ENCODE measurements at regions not wholly inside any gene's neighbourhood (a gene's known extent, or its start where the extent isn't known, plus 50 kb on each side); places are given as distances from the start of the nearest gene placed in this dataset.

DNA sequence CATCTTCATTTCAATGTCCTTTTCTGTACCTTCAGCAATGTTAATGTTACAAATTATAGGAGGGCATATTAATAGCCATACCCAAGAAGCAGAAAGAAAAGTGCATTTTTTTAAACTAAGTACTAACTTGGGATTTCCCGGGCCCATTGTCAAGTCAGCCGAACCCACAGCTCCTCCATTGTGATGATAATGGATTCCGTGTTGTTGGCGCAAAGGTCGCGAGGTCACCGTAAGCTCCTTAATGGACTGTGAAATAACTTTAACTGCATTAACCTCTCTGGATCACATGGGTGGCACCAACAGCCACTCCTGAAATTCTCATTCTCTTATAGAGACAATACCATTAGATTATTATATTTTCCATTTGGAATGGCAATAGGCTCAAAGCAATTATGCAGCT is 250.6 kb upstream of the RRP15 start:
- peaks cover 0 to 4% (median 2%) of the 10 kb centered on the region in 4 donors for H3K9me3 ChIP-seq (ENCODE audit: control insufficient read depth in 4 of 4, insufficient read depth in 3 of 4, low read length in 3 of 4)
- WGBS, 2 donors: 56 to 65% methylated on average over 7 of the region's 7 CpGs
- H3K4me1 ChIP-seq (ENCODE audit: control insufficient read depth in 5 of 5, insufficient read depth in 5 of 5, low read length in 5 of 5): peaks cover 0 to 12% (median 0%) of the 10 kb centered on the region in 5 donors
- H3K9ac ChIP-seq (ENCODE audit: insufficient read depth in 1 of 2, low read length in 2 of 2): no peak overlapping the region
- H3K27me3 ChIP-seq (ENCODE audit: control insufficient read depth in 3 of 3, insufficient read depth in 3 of 3, low read length in 2 of 3): no peaks in the 10 kb centered on the region
- DNase-seq (no peak), ATAC-seq (ENCODE audit: insufficient read depth, low FRiP score) (no peak)
- no peak overlapping the region for H3K4me3 ChIP-seq
- TF ChIP-seq, protein P1, sequence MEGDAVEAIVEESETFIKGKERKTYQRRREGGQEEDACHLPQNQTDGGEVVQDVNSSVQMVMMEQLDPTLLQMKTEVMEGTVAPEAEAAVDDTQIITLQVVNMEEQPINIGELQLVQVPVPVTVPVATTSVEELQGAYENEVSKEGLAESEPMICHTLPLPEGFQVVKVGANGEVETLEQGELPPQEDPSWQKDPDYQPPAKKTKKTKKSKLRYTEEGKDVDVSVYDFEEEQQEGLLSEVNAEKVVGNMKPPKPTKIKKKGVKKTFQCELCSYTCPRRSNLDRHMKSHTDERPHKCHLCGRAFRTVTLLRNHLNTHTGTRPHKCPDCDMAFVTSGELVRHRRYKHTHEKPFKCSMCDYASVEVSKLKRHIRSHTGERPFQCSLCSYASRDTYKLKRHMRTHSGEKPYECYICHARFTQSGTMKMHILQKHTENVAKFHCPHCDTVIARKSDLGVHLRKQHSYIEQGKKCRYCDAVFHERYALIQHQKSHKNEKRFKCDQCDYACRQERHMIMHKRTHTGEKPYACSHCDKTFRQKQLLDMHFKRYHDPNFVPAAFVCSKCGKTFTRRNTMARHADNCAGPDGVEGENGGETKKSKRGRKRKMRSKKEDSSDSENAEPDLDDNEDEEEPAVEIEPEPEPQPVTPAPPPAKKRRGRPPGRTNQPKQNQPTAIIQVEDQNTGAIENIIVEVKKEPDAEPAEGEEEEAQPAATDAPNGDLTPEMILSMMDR (IDR thresholded peaks at IDR 0.05; ENCODE audit: control extremely low read depth, extremely low read depth): no peak
- no peaks in the 10 kb centered on the region for H3K36me3 ChIP-seq (ENCODE audit: control insufficient read depth in 4 of 4, insufficient read depth in 4 of 4, low read length in 4 of 4)
- H3K27ac ChIP-seq (ENCODE audit: low read depth in 1 of 2, low read length in 1 of 2): no peak overlapping the region

DNA sequence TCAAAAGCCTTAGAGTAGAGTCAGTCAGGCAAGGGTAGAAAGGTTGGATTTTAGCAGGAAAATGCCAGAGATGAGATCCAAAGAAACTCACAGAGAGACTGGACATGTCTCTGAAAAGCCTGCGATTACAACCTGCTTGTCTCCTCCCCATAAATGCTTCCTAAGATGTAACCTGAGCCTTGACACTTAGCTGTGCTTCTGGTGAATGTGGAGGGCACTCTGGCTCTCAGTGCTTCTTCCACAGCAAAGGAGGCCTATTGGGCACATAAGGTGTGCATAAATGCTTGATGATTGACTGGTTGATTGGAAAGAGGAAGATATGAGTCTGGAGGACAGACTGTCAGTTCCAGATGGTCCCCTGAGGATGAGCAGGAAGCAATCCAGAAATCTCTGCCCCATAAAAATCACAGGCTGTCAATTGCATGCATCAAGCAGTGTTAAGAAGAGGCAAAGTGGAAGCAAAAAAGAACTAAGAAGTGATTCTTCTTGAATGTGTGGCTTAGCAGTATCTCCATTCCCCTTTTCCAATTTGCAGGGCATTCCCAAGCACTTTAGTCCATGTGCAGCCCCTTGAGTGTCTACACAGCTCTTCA is 236.2 kb upstream of the RRP15 start:
- Histone ChIP-seq H3K4me3 (no peak overlapping the region), H3K27ac (ENCODE audit: low read depth in 1 of 2, low read length in 1 of 2) (no peak overlapping the region), H3K9ac (ENCODE audit: insufficient read depth in 1 of 2, low read length in 2 of 2) (no peak overlapping the region), H3K27me3 (ENCODE audit: control insufficient read depth in 3 of 3, insufficient read depth in 3 of 3, low read length in 2 of 3) (no peaks in the 10 kb centered on the region), H3K9me3 (ENCODE audit: control insufficient read depth in 4 of 4, insufficient read depth in 3 of 4, low read length in 3 of 4) (no peaks in the 10 kb centered on the region), H3K4me1 (ENCODE audit: control insufficient read depth in 5 of 5, insufficient read depth in 5 of 5, low read length in 5 of 5) (no peaks in the 10 kb centered on the region), H3K36me3 (ENCODE audit: control insufficient read depth in 4 of 4, insufficient read depth in 4 of 4, low read length in 4 of 4) (no peaks in the 10 kb centered on the region)
- DNase-seq: no peak
- no peak for ATAC-seq (ENCODE audit: insufficient read depth, low FRiP score)
- 32 to 73% methylated on average over 1 of the region's 1 CpG for WGBS, 2 donors
- TF ChIP-seq, protein P1 (IDR thresholded peaks at IDR 0.05; ENCODE audit: control extremely low read depth, extremely low read depth): no peak

DNA sequence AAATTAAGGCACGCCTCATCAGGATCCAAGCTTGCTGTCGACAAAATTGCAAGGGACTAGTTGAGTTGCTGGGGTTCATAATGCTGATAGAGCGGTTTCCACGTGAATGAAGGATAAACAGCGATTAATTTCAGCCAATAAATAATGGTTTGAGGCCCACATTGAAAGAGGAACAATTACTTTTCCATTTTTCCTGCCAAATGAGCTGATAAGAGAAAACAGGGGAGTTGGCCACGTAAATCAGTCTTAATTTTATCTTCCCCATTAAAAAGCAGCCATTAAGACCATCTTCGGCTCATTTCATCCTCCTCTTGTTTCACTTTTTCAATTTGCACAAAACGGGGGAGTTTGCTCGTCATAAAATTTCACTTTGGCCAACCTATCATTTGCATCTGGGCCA is 235.5 kb upstream of the RRP15 start:
- peak in 1 of 3 donors; percentile 16 for DNase-seq
- Histone ChIP-seq H3K36me3 (ENCODE audit: control insufficient read depth in 4 of 4, insufficient read depth in 4 of 4, low read length in 4 of 4) (no peaks in the 10 kb centered on the region), H3K9ac (ENCODE audit: insufficient read depth in 1 of 2, low read length in 2 of 2) (no peak overlapping the region), H3K27ac (ENCODE audit: low read depth in 1 of 2, low read length in 1 of 2) (no peak overlapping the region), H3K4me1 (ENCODE audit: control insufficient read depth in 5 of 5, insufficient read depth in 5 of 5, low read length in 5 of 5) (no peaks in the 10 kb centered on the region), H3K9me3 (ENCODE audit: control insufficient read depth in 4 of 4, insufficient read depth in 3 of 4, low read length in 3 of 4) (no peaks in the 10 kb centered on the region), H3K27me3 (ENCODE audit: control insufficient read depth in 3 of 3, insufficient read depth in 3 of 3, low read length in 2 of 3) (no peaks in the 10 kb centered on the region), H3K4me3 (no peak overlapping the region)
- WGBS, 2 donors: 66 to 70% methylated on average over 9 of the region's 9 CpGs
- TF ChIP-seq, protein P1 (IDR thresholded peaks at IDR 0.05; ENCODE audit: control extremely low read depth, extremely low read depth): no peak
- ATAC-seq (ENCODE audit: insufficient read depth, low FRiP score): no peak

DNA sequence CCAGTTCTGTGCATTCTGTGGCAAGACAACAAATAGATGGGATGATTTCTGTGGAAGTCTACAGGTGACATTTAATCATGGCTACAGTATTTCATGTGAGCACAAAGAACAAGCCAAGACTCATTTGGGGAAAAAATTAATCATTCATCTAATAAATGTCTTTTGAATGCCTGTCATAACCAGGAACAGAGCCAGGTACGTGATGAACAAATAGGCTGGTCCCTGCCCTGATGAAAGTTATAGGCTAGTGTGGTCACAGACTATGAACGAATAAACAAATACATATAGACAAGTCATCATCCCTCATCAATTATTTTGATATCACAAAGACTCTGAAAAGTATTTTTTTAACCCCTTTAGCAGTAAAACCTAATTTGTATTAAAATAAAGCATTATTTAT is 226.4 kb upstream of the RRP15 start:
- Histone ChIP-seq H3K4me3 (no peak overlapping the region), H3K9ac (ENCODE audit: insufficient read depth in 1 of 2, low read length in 2 of 2) (no peak overlapping the region), H3K9me3 (ENCODE audit: control insufficient read depth in 4 of 4, insufficient read depth in 3 of 4, low read length in 3 of 4) (no peaks in the 10 kb centered on the region), H3K36me3 (ENCODE audit: control insufficient read depth in 4 of 4, insufficient read depth in 4 of 4, low read length in 4 of 4) (no peaks in the 10 kb centered on the region), H3K27ac (ENCODE audit: low read depth in 1 of 2, low read length in 1 of 2) (no peak overlapping the region), H3K27me3 (ENCODE audit: control insufficient read depth in 3 of 3, insufficient read depth in 3 of 3, low read length in 2 of 3) (no peaks in the 10 kb centered on the region), H3K4me1 (ENCODE audit: control insufficient read depth in 5 of 5, insufficient read depth in 5 of 5, low read length in 5 of 5) (no peaks in the 10 kb centered on the region)
- 72 to 73% methylated on average over 2 of the region's 2 CpGs for WGBS, 2 donors
- ATAC-seq (ENCODE audit: insufficient read depth, low FRiP score): no peak
- no peak for DNase-seq
- TF ChIP-seq, protein P1 (IDR thresholded peaks at IDR 0.05; ENCODE audit: control extremely low read depth, extremely low read depth): no peak

Data from lung (tissue), 11 donors.